H9 (cell line): ENCODE measurements at regions not wholly inside any gene's neighbourhood (a gene's known extent, or its start where the extent isn't known, plus 50 kb on each side); places are given as distances from the start of the nearest gene placed in this dataset.

Source experiments
- DNase-seq: peaks from one replicate; pipeline ENCODE4 v3.0.0-alpha.2; 2017
- H2AFZ ChIP-seq: one replicate; pipeline ENCODE4 v1.6.1; 2013; ENCODE audit warnings: mild to moderate bottlenecking, low read length, control low read depth, moderate library complexity
- H2AK5ac ChIP-seq: 2 replicates; pipeline ENCODE4 v1.6.1; 2013; ENCODE audit warnings: low read length, control low read depth, mixed read lengths; ENCODE audit not compliant: insufficient read length
- H2BK120ac ChIP-seq: one replicate; pipeline ENCODE4 v1.6.1; 2013; ENCODE audit warnings: low read depth, mild to moderate bottlenecking, low read length, control low read depth, inconsistent platforms; ENCODE audit not compliant: poor library complexity, severe bottlenecking
- H2BK12ac ChIP-seq: 2 replicates; pipeline ENCODE4 v1.6.1; 2013; ENCODE audit warnings: low read length, control low read depth, mixed read lengths, low read depth; ENCODE audit not compliant: insufficient read length
- H2BK15ac ChIP-seq: 2 replicates; pipeline ENCODE4 v1.6.1; 2013; ENCODE audit warnings: low read depth, low read length, control low read depth
- H2BK20ac ChIP-seq: one replicate; pipeline ENCODE4 v1.6.1; 2013; ENCODE audit warnings: low read depth, mild to moderate bottlenecking, low read length, control low read depth, inconsistent platforms; ENCODE audit not compliant: poor library complexity, severe bottlenecking
- H2BK5ac ChIP-seq: 2 replicates; pipeline ENCODE4 v1.6.1; 2013; ENCODE audit warnings: low read length, control low read depth, mixed read lengths; ENCODE audit not compliant: insufficient read length
- H3K14ac ChIP-seq: 2 replicates; pipeline ENCODE4 v1.6.1; 2013; ENCODE audit warnings: low read length, control low read depth; ENCODE audit not compliant: insufficient read depth
- H3K18ac ChIP-seq: 2 replicates; pipeline ENCODE4 v1.6.1; 2013; ENCODE audit warnings: low read depth, mild to moderate bottlenecking, mixed read lengths, low read length, control low read depth; ENCODE audit not compliant: insufficient read length
- H3K23ac ChIP-seq: 2 replicates; pipeline ENCODE4 v1.6.1; 2013; ENCODE audit warnings: low read length, control low read depth, mixed read lengths, low read depth; ENCODE audit not compliant: insufficient read length
- H3K23me2 ChIP-seq: 2 replicates; pipeline ENCODE4 v1.6.1; 2013; ENCODE audit warnings: low read depth, mild to moderate bottlenecking, mixed read lengths, low read length, control low read depth; ENCODE audit not compliant: insufficient read length, poor library complexity, severe bottlenecking
- H3K27ac ChIP-seq: 2 replicates; pipeline ENCODE4 v1.5.1; 2013; ENCODE audit warnings: low read length, control low read depth, mixed read lengths, low read depth; ENCODE audit not compliant: insufficient read length
- H3K27me3 ChIP-seq: 2 replicates; pipeline ENCODE4 v1.6.1; 2013; ENCODE audit warnings: low read length, control low read depth, inconsistent platforms; ENCODE audit not compliant: insufficient read depth
- H3K4ac ChIP-seq: 2 replicates; pipeline ENCODE4 v1.6.1; 2013; ENCODE audit warnings: low read depth, mild to moderate bottlenecking, control low read depth, inconsistent platforms, low read length, moderate library complexity
- H3K4me1 ChIP-seq: 2 replicates; pipeline ENCODE4 v1.6.1; 2013; ENCODE audit warnings: low read length, control low read depth, inconsistent platforms; ENCODE audit not compliant: insufficient read depth
- H3K4me2 ChIP-seq: 2 replicates; pipeline ENCODE4 v1.6.1; 2013; ENCODE audit warnings: low read length, control low read depth, mixed read lengths; ENCODE audit not compliant: insufficient read length, insufficient read depth
- H3K56ac ChIP-seq: 2 replicates; pipeline ENCODE4 v1.6.1; 2013; ENCODE audit warnings: low read depth, mild to moderate bottlenecking, mixed read lengths, low read length, control low read depth; ENCODE audit not compliant: insufficient read length
- H3K79me1 ChIP-seq: 2 replicates; pipeline ENCODE4 v1.6.1; 2013; ENCODE audit warnings: low read depth, mild to moderate bottlenecking, moderate library complexity, low read length, control low read depth, inconsistent platforms; ENCODE audit not compliant: insufficient read depth, poor library complexity, severe bottlenecking
- H3K79me2 ChIP-seq: 2 replicates; pipeline ENCODE4 v1.6.1; 2013; ENCODE audit warnings: low read length, control low read depth, inconsistent platforms; ENCODE audit not compliant: insufficient read depth
- H3K9ac ChIP-seq: 2 replicates; pipeline ENCODE4 v1.6.1; 2013; ENCODE audit warnings: low read length, control low read depth, mixed read lengths; ENCODE audit not compliant: insufficient read length; ENCODE audit errors: extremely low read depth
- H3K9me3 ChIP-seq: one replicate; pipeline ENCODE4 v1.6.1; 2013; ENCODE audit warnings: low read depth, low read length, inconsistent platforms; ENCODE audit not compliant: control insufficient read depth
- H3T11ph ChIP-seq: one replicate; pipeline ENCODE4 v1.6.1; 2013; ENCODE audit warnings: mild to moderate bottlenecking, low read length, control low read depth, inconsistent platforms
- H4K20me1 ChIP-seq: one replicate; pipeline ENCODE4 v1.6.1; 2013; ENCODE audit not compliant: control insufficient read depth, insufficient read length, insufficient read depth
- H4K5ac ChIP-seq: 2 replicates; pipeline ENCODE4 v1.6.1; 2013; ENCODE audit warnings: low read depth, mild to moderate bottlenecking, mixed read lengths, low read length, control low read depth; ENCODE audit not compliant: insufficient read length
- H4K8ac ChIP-seq: replicated peaks from 2 replicates; pipeline ENCODE4 v1.6.1; 2013; ENCODE audit warnings: low read length, control low read depth, mixed read lengths, low read depth; ENCODE audit not compliant: insufficient read length
- H4K91ac ChIP-seq: 2 replicates; pipeline ENCODE4 v1.6.1; 2013; ENCODE audit warnings: low read depth, mild to moderate bottlenecking, moderate library complexity, mixed read lengths, low read length, control low read depth; ENCODE audit not compliant: insufficient read length
- H3K27ac Mint-ChIP-seq, 3 experiments: 2 replicates in 2 of 3; 3 replicates in 1 of 3; pipeline ENCODE4 v1.8.0; 2020 to 2021; ENCODE audit warnings: mixed read lengths in 3 of 3, mild to moderate bottlenecking in 1 of 3, moderate library complexity in 1 of 3
- H3K27me3 Mint-ChIP-seq: 2 replicates; pipeline ENCODE4 v1.8.0; 2021; ENCODE audit warnings: low read depth, mild to moderate bottlenecking, moderate library complexity, mixed read lengths
- H3K36me3 Mint-ChIP-seq, 3 experiments: 2 replicates in 2 of 3; 3 replicates in 1 of 3; pipeline ENCODE4 v1.8.0; 2020 to 2021; ENCODE audit warnings: low read depth in 3 of 3, mixed read lengths in 3 of 3; ENCODE audit not compliant: insufficient read depth in 1 of 3
- H3K4me1 Mint-ChIP-seq, 2 experiments: 2 replicates each; pipeline ENCODE4 v1.8.0; 2020; ENCODE audit warnings: mixed read lengths in 2 of 2
- H3K4me3 Mint-ChIP-seq, 2 experiments: 2 replicates in 1 of 2; 3 replicates in 1 of 2; pipeline ENCODE4 v1.8.0; 2020 to 2021; ENCODE audit warnings: mild to moderate bottlenecking in 2 of 2, mixed read lengths in 2 of 2, moderate library complexity in 1 of 2
- H3K9me3 Mint-ChIP-seq, 2 experiments: 2 replicates in 1 of 2; 3 replicates in 1 of 2; pipeline ENCODE4 v1.8.0; 2020; ENCODE audit warnings: mild to moderate bottlenecking in 2 of 2, mixed read lengths in 2 of 2, moderate library complexity in 1 of 2
- WGBS: extraction: QIAGEN DNeasy Blood & Tissue Kit; methylation state at CpG from one replicate; pipeline ENCODE4 v1.1.7; 2013; ENCODE audit warnings: missing lambda C conversion rate, low lambda C conversion rate, mixed read lengths; ENCODE audit not compliant: insufficient read length; ENCODE audit errors: extremely low coverage; 5-methylcytosine and 5-hydroxymethylcytosine counted together
- TF ChIP-seq, protein P1 (sequence below): fragments of 200-600 bp; sonication (generic); conservative IDR thresholded peaks from 3 replicates; pipeline ENCODE4 v1.8.0; 2021; ENCODE audit warnings: antibody characterized with exemption, mild to moderate bottlenecking

DNA sequence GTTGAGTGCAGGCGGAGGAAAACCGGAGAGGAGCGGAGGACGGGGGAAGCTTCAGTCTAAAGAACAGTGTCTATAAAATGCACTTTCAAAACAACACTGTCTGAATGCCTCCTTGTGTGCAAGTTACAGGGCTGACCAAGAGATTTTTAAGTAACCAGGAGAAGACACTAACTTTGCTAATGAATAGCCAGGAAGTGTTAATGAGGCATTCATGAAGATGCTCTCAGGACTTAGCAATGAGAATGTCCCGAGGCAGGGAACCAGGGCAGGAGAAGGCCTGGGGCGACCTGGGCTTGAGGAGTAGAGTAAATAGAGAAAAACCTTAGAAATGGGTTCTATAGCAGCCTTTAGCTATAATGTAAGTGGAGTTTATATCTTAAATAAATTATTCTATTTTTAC is 312.1 kb downstream of the SKIDA1 start:
- no peak overlapping the region for H3K14ac ChIP-seq
- no peak overlapping the region for H3K4ac ChIP-seq
- H4K20me1 ChIP-seq = no peaks in the 10 kb centered on the region
- H3T11ph ChIP-seq = no peak overlapping the region
- no peak overlapping the region for H2BK15ac ChIP-seq
- no peak overlapping the region for H3K4me2 ChIP-seq
- no peaks in the 10 kb centered on the region for H3K27me3 ChIP-seq
- Mint-ChIP-seq H3K27me3 (no peaks in the 10 kb centered on the region), H3K27ac (no peak overlapping the region), H3K36me3 (peaks cover 0 to 3% (median 1%) of the 10 kb centered on the region in 3 experiments; a peak in 2 of 7 replicates), H3K4me1 (peaks cover 3 to 14% of the 10 kb centered on the region in 2 experiments; a peak in 3 of 4 replicates), H3K9me3 (peaks cover 0 to under 1% of the 10 kb centered on the region in 2 experiments; a peak in 2 of 5 replicates), H3K4me3 (no peak overlapping the region)
- no peaks in the 10 kb centered on the region for H3K9me3 ChIP-seq
- TF ChIP-seq, protein P1, sequence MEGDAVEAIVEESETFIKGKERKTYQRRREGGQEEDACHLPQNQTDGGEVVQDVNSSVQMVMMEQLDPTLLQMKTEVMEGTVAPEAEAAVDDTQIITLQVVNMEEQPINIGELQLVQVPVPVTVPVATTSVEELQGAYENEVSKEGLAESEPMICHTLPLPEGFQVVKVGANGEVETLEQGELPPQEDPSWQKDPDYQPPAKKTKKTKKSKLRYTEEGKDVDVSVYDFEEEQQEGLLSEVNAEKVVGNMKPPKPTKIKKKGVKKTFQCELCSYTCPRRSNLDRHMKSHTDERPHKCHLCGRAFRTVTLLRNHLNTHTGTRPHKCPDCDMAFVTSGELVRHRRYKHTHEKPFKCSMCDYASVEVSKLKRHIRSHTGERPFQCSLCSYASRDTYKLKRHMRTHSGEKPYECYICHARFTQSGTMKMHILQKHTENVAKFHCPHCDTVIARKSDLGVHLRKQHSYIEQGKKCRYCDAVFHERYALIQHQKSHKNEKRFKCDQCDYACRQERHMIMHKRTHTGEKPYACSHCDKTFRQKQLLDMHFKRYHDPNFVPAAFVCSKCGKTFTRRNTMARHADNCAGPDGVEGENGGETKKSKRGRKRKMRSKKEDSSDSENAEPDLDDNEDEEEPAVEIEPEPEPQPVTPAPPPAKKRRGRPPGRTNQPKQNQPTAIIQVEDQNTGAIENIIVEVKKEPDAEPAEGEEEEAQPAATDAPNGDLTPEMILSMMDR = no peak
- H4K5ac ChIP-seq = no peak overlapping the region
- no peak overlapping the region for H3K27ac ChIP-seq
- no peak for DNase-seq
- no peak overlapping the region for H2AFZ ChIP-seq
- H2AK5ac ChIP-seq = no peak overlapping the region
- H2BK20ac ChIP-seq = no peak overlapping the region
- no CpG with 5 or more reads among the region's 6 CpGs for WGBS
- H4K91ac ChIP-seq = no peak overlapping the region
- no peak overlapping the region for H3K9ac ChIP-seq
- H3K79me1 ChIP-seq = no peaks in the 10 kb centered on the region
- no peaks in the 10 kb centered on the region for H3K79me2 ChIP-seq
- no peaks in the 10 kb centered on the region; the same call in 1 of the 2 replicates for H3K4me1 ChIP-seq
- H3K23me2 ChIP-seq = no peaks in the 10 kb centered on the region
- no peak overlapping the region for H2BK12ac ChIP-seq
- H2BK120ac ChIP-seq = no peak overlapping the region
- no peak overlapping the region for H3K56ac ChIP-seq
- H3K18ac ChIP-seq = no peak overlapping the region
- H2BK5ac ChIP-seq = no peak overlapping the region
- H4K8ac ChIP-seq = no peak overlapping the region
- no peak overlapping the region for H3K23ac ChIP-seq
